ENCODE measurements at regions not wholly inside any gene's neighbourhood (a gene's known extent, or its start where the extent isn't known, plus 50 kb on each side); places are given as distances from the start of the nearest gene placed in this dataset.

GRCh38 chr2:16325016-16325975 is 340.3 kb downstream of the CYRIA start:
- H3K4me3 ChIP-seq (ENCODE audit: control insufficient read depth, low read depth, low read length) = no peak overlapping the region
- no peak for TF ChIP-seq CTCF (conservative IDR thresholded peaks at IDR 0.05; ENCODE audit: control insufficient read depth, insufficient read depth, low read depth, low read length)
- no peak for DNase-seq (ENCODE audit: low read depth)

- no peak for TF ChIP-seq CTCF (conservative IDR thresholded peaks at IDR 0.05; ENCODE audit: control insufficient read depth, insufficient read depth, low read depth, low read length)
- DNase-seq (ENCODE audit: low read depth) = no peak
- no peak overlapping the region for H3K4me3 ChIP-seq (ENCODE audit: control insufficient read depth, low read depth, low read length)
Measured at GRCh38 chr2:16324544-16324937, 341.1 kb downstream of the CYRIA start.

GRCh38 chr2:16323551-16324543 is 341.8 kb downstream of the CYRIA start:
- DNase-seq (ENCODE audit: low read depth) = no peak
- no peak overlapping the region for H3K4me3 ChIP-seq (ENCODE audit: control insufficient read depth, low read depth, low read length)
- TF ChIP-seq CTCF (conservative IDR thresholded peaks at IDR 0.05; ENCODE audit: control insufficient read depth, insufficient read depth, low read depth, low read length) = no peak

- no peak for DNase-seq (ENCODE audit: low read depth)
- TF ChIP-seq CTCF (conservative IDR thresholded peaks at IDR 0.05; ENCODE audit: control insufficient read depth, insufficient read depth, low read depth, low read length) = no peak
- no peak overlapping the region for H3K4me3 ChIP-seq (ENCODE audit: control insufficient read depth, low read depth, low read length)
Measured at GRCh38 chr2:16323126-16323520, 342.5 kb downstream of the CYRIA start.

- no peak overlapping the region for H3K4me3 ChIP-seq (ENCODE audit: control insufficient read depth, low read depth, low read length)
- TF ChIP-seq CTCF (conservative IDR thresholded peaks at IDR 0.05; ENCODE audit: control insufficient read depth, insufficient read depth, low read depth, low read length) = no peak
- no peak for DNase-seq (ENCODE audit: low read depth)
Measured at GRCh38 chr2:16322308-16323125, 343.1 kb downstream of the CYRIA start.

- DNase-seq (ENCODE audit: low read depth) = no peak
- no peak for TF ChIP-seq CTCF (conservative IDR thresholded peaks at IDR 0.05; ENCODE audit: control insufficient read depth, insufficient read depth, low read depth, low read length)
- H3K4me3 ChIP-seq (ENCODE audit: control insufficient read depth, low read depth, low read length) = no peak overlapping the region
Measured at GRCh38 chr2:16321872-16322271, 343.8 kb downstream of the CYRIA start.
